ENCODE measurements at regions not wholly inside any gene's neighbourhood (a gene's known extent, or its start where the extent isn't known, plus 50 kb on each side); places are given as distances from the start of the nearest gene placed in this dataset.

- TF ChIP-seq POLR2A (IDR thresholded peaks at IDR 0.05): no peak
- TF ChIP-seq CTCF (IDR thresholded peaks at IDR 0.05): no peak
Observed at GRCh38 chr2:18986046-18986445, 372.4 kb downstream of the OSR1 start.

All from vagina (tissue), 2 donors.